Loucy (cell line): ENCODE measurements at regions not wholly inside any gene's neighbourhood (a gene's known extent, or its start where the extent isn't known, plus 50 kb on each side); places are given as distances from the start of the nearest gene placed in this dataset.

Experiments used
- H2AFZ ChIP-seq: fragments of 200-600 bp; sonication (generic); 2 replicates; pipeline ENCODE4 v1.6.0; 2016; ENCODE audit warnings: antibody characterized with exemption, mild to moderate bottlenecking, low read length, moderate library complexity
- H3F3A ChIP-seq: fragments of 200-600 bp; 2 replicates; pipeline ENCODE4 v1.6.0; 2016; ENCODE audit warnings: antibody characterized with exemption, low read depth, mild to moderate bottlenecking
- H3K27me3 ChIP-seq: fragments of 200-600 bp; sonication (generic); 2 replicates; pipeline ENCODE4 v1.6.1; 2014; ENCODE audit warnings: low read length, mild to moderate bottlenecking; ENCODE audit not compliant: insufficient read depth, poor library complexity, severe bottlenecking
- H3K36me3 ChIP-seq: fragments of 200-600 bp; sonication (generic); 2 replicates; pipeline ENCODE4 v1.6.1; 2016; ENCODE audit warnings: low read length; ENCODE audit not compliant: insufficient read depth
- H3K4me1 ChIP-seq: fragments of 200-600 bp; sonication (generic); 2 replicates; pipeline ENCODE4 v1.5.1; 2014; ENCODE audit warnings: low read length, mild to moderate bottlenecking; ENCODE audit not compliant: insufficient read depth, poor library complexity, severe bottlenecking
- H3K4me2 ChIP-seq: fragments of 200-600 bp; sonication (generic); 2 replicates; pipeline ENCODE4 v1.6.0; 2014; ENCODE audit warnings: antibody characterized with exemption, low read length, low read depth, mild to moderate bottlenecking; ENCODE audit not compliant: poor library complexity, severe bottlenecking
- H3K4me3 ChIP-seq: fragments of 200-600 bp; sonication (generic); 2 replicates; pipeline ENCODE4 v1.5.1; 2014; ENCODE audit warnings: low read length, mild to moderate bottlenecking, mixed read lengths; ENCODE audit not compliant: poor library complexity, severe bottlenecking
- H3K79me2 ChIP-seq: fragments of 200-600 bp; sonication (generic); 2 replicates; pipeline ENCODE4 v1.6.1; 2014; ENCODE audit warnings: low read length; ENCODE audit not compliant: insufficient read depth
- H3K9ac ChIP-seq: fragments of 200-600 bp; sonication (generic); 2 replicates; pipeline ENCODE4 v1.6.0; 2014; ENCODE audit warnings: mild to moderate bottlenecking, low read depth, low read length, moderate library complexity; ENCODE audit not compliant: poor library complexity, severe bottlenecking
- H3K9me2 ChIP-seq: fragments of 200-600 bp; sonication (generic); replicated peaks from 2 replicates; pipeline ENCODE4 v1.6.1; 2016; ENCODE audit warnings: low read depth, low read length, mixed read lengths
- H3K9me3 ChIP-seq: fragments of 200-600 bp; sonication (generic); 2 replicates; pipeline ENCODE4 v1.6.1; 2014; ENCODE audit warnings: mild to moderate bottlenecking, antibody characterized with exemption, low read length, low read depth; ENCODE audit not compliant: insufficient read depth
- H4K20me1 ChIP-seq: fragments of 200-600 bp; sonication (generic); 2 replicates; pipeline ENCODE4 v1.6.0; 2014; ENCODE audit warnings: antibody characterized with exemption, low read length, mild to moderate bottlenecking; ENCODE audit not compliant: insufficient read depth, poor library complexity, severe bottlenecking
- EZH2phosphoT487 ChIP-seq: fragments of 200-600 bp; IDR thresholded peaks from 2 replicates; pipeline ENCODE4 v1.6.1; 2018; ENCODE audit warnings: antibody characterized with exemption, mild to moderate bottlenecking, moderate library complexity, borderline replicate concordance
- TF ChIP-seq, protein P1 (sequence below): fragments of 200-600 bp; sonication (generic); conservative IDR thresholded peaks from 2 replicates; pipeline ENCODE4 v1.5.1; 2014; ENCODE audit warnings: mild to moderate bottlenecking, antibody characterized with exemption, low read length

- no peak for TF ChIP-seq EZH2phosphoT487
- TF ChIP-seq, protein P1, sequence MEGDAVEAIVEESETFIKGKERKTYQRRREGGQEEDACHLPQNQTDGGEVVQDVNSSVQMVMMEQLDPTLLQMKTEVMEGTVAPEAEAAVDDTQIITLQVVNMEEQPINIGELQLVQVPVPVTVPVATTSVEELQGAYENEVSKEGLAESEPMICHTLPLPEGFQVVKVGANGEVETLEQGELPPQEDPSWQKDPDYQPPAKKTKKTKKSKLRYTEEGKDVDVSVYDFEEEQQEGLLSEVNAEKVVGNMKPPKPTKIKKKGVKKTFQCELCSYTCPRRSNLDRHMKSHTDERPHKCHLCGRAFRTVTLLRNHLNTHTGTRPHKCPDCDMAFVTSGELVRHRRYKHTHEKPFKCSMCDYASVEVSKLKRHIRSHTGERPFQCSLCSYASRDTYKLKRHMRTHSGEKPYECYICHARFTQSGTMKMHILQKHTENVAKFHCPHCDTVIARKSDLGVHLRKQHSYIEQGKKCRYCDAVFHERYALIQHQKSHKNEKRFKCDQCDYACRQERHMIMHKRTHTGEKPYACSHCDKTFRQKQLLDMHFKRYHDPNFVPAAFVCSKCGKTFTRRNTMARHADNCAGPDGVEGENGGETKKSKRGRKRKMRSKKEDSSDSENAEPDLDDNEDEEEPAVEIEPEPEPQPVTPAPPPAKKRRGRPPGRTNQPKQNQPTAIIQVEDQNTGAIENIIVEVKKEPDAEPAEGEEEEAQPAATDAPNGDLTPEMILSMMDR = peak; percentile 50
These were observed 143.7 kb upstream of the SYT4 start for GRCh38 chr18:43420950-43421349.

DNA sequence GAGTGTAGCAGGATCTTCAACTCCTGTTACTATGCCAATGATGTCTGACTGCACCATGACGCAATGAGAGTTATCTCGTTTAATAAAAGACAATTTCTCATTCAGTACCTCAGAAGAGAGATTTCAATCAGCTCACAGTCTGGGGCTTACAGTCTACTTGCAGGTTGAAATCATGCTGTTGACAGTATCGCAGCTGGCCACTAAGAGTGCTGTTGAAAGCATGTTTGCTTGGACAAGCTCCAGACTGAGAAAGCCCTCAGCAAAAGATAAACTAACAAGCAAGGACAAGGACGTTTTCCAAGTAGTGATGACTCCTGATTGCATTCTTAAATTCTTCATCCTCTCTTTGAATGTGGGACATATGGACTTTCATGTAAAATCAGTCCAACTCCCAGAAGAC is 145.2 kb upstream of the SYT4 start:
- Histone ChIP-seq H3K9me2 (no peaks in the 10 kb centered on the region), H3K4me1 (no peaks in the 10 kb centered on the region), H3K9me3 (no peaks in the 10 kb centered on the region), H3K36me3 (no peaks in the 10 kb centered on the region), H2AFZ (no peak overlapping the region), H3K4me3 (no peak overlapping the region), H3K4me2 (no peak overlapping the region), H4K20me1 (no peaks in the 10 kb centered on the region), H3K79me2 (no peaks in the 10 kb centered on the region), H3K9ac (no peak overlapping the region), H3K27me3 (no peaks in the 10 kb centered on the region), H3F3A (no peaks in the 10 kb centered on the region)
- TF ChIP-seq, protein P1 = peak; percentile 33; the same call in 1 of the 2 replicates
- TF ChIP-seq EZH2phosphoT487 = no peak

More at GRCh38 chr18:43420950-43421349, 143.7 kb upstream of the SYT4 start:
- H3K79me2 ChIP-seq = no peaks in the 10 kb centered on the region
- H3K9me2 ChIP-seq = no peaks in the 10 kb centered on the region
- H3K27me3 ChIP-seq = no peaks in the 10 kb centered on the region
- no peak overlapping the region for H3K9ac ChIP-seq
- no peaks in the 10 kb centered on the region for H3K4me1 ChIP-seq
- no peak overlapping the region for H3K4me3 ChIP-seq
- no peaks in the 10 kb centered on the region for H3K36me3 ChIP-seq
- no peak overlapping the region for H2AFZ ChIP-seq
- no peaks in the 10 kb centered on the region for H3K9me3 ChIP-seq
- H3F3A ChIP-seq = no peaks in the 10 kb centered on the region
- no peak overlapping the region for H3K4me2 ChIP-seq
- no peaks in the 10 kb centered on the region for H4K20me1 ChIP-seq

GRCh38 chr18:43435851-43436250 is 158.6 kb upstream of the SYT4 start:
- H4K20me1 ChIP-seq = no peaks in the 10 kb centered on the region
- no peaks in the 10 kb centered on the region for H3K9me2 ChIP-seq
- no peak overlapping the region for H2AFZ ChIP-seq
- H3K9me3 ChIP-seq = no peaks in the 10 kb centered on the region; the same call in 1 of the 2 replicates
- H3K79me2 ChIP-seq = no peaks in the 10 kb centered on the region
- no peak for TF ChIP-seq EZH2phosphoT487
- TF ChIP-seq, protein P1 = no peak
- no peaks in the 10 kb centered on the region for H3K27me3 ChIP-seq
- no peak overlapping the region for H3K4me2 ChIP-seq
- H3K36me3 ChIP-seq = no peaks in the 10 kb centered on the region
- no peak overlapping the region for H3K9ac ChIP-seq
- H3K4me1 ChIP-seq = no peaks in the 10 kb centered on the region
- H3F3A ChIP-seq = no peaks in the 10 kb centered on the region
- H3K4me3 ChIP-seq = no peak overlapping the region
